ENCODE measurements at regions not wholly inside any gene's neighbourhood (a gene's known extent, or its start where the extent isn't known, plus 50 kb on each side); places are given as distances from the start of the nearest gene placed in this dataset.

GRCh38 chr6:43942011-43942442 lies 172.0 kb downstream of the VEGFA start:
- Mint-ChIP-seq H3K27me3 (no peaks in the 10 kb centered on the region), H3K27ac (no peak overlapping the region), H3K4me3 (no peak overlapping the region)

GRCh38 chr6:43941174-43941573 lies 171.2 kb downstream of the VEGFA start:
- H3K9me3 Mint-ChIP-seq = no peaks in the 10 kb centered on the region
- no peak overlapping the region for H3K4me3 Mint-ChIP-seq
- no peak overlapping the region for H3K27ac Mint-ChIP-seq
- no peaks in the 10 kb centered on the region for H3K27me3 Mint-ChIP-seq
- no peaks in the 10 kb centered on the region for H3K4me1 Mint-ChIP-seq
- no peaks in the 10 kb centered on the region for H3K36me3 Mint-ChIP-seq

More at GRCh38 chr6:43942011-43942442, 172.0 kb downstream of the VEGFA start:
- no peaks in the 10 kb centered on the region for H3K4me1 Mint-ChIP-seq
- H3K9me3 Mint-ChIP-seq = peaks cover 4% of the 10 kb centered on the region
- no peaks in the 10 kb centered on the region for H3K36me3 Mint-ChIP-seq

GRCh38 chr6:43940393-43941087 lies 170.5 kb downstream of the VEGFA start:
- Mint-ChIP-seq H3K4me3 (no peak overlapping the region), H3K27me3 (no peaks in the 10 kb centered on the region), H3K27ac (no peak overlapping the region), H3K9me3 (no peaks in the 10 kb centered on the region), H3K4me1 (no peaks in the 10 kb centered on the region), H3K36me3 (no peaks in the 10 kb centered on the region)

GRCh38 chr6:43940071-43940392 lies 170.0 kb downstream of the VEGFA start:
- Mint-ChIP-seq H3K4me1 (no peaks in the 10 kb centered on the region), H3K27me3 (no peaks in the 10 kb centered on the region), H3K36me3 (no peaks in the 10 kb centered on the region), H3K9me3 (no peaks in the 10 kb centered on the region), H3K4me3 (no peak overlapping the region), H3K27ac (no peak overlapping the region)

GRCh38 chr6:43939281-43940070 lies 169.5 kb downstream of the VEGFA start:
- Mint-ChIP-seq H3K27ac (no peak overlapping the region), H3K4me3 (no peak overlapping the region), H3K36me3 (no peaks in the 10 kb centered on the region), H3K27me3 (no peaks in the 10 kb centered on the region), H3K4me1 (no peaks in the 10 kb centered on the region), H3K9me3 (no peaks in the 10 kb centered on the region)

- no peaks in the 10 kb centered on the region for H3K36me3 Mint-ChIP-seq
- no peak overlapping the region for H3K4me3 Mint-ChIP-seq
- H3K9me3 Mint-ChIP-seq = no peaks in the 10 kb centered on the region
- no peaks in the 10 kb centered on the region for H3K4me1 Mint-ChIP-seq
- no peaks in the 10 kb centered on the region for H3K27me3 Mint-ChIP-seq
- H3K27ac Mint-ChIP-seq = no peak overlapping the region
Observed at GRCh38 chr6:43938178-43939105, 168.4 kb downstream of the VEGFA start.

GRCh38 chr6:43937236-43938177 lies 167.5 kb downstream of the VEGFA start:
- H3K9me3 Mint-ChIP-seq = no peaks in the 10 kb centered on the region
- no peaks in the 10 kb centered on the region for H3K36me3 Mint-ChIP-seq
- no peak overlapping the region for H3K27ac Mint-ChIP-seq

GRCh38 chr6:43936476-43936875 lies 166.5 kb downstream of the VEGFA start:
- Mint-ChIP-seq H3K27me3 (no peaks in the 10 kb centered on the region), H3K4me1 (no peaks in the 10 kb centered on the region), H3K27ac (no peak overlapping the region), H3K4me3 (no peak overlapping the region), H3K9me3 (no peaks in the 10 kb centered on the region), H3K36me3 (no peaks in the 10 kb centered on the region)

More at GRCh38 chr6:43937236-43938177, 167.5 kb downstream of the VEGFA start:
- Mint-ChIP-seq H3K27me3 (no peaks in the 10 kb centered on the region), H3K4me1 (no peaks in the 10 kb centered on the region), H3K4me3 (no peak overlapping the region)

- Mint-ChIP-seq H3K4me1 (no peaks in the 10 kb centered on the region), H3K27ac (no peak overlapping the region)
Observed at GRCh38 chr6:43935921-43936439, 166.0 kb downstream of the VEGFA start.

GRCh38 chr6:43934803-43935602 lies 165.0 kb downstream of the VEGFA start:
- no peaks in the 10 kb centered on the region for H3K27me3 Mint-ChIP-seq
- no peaks in the 10 kb centered on the region for H3K4me1 Mint-ChIP-seq
- H3K4me3 Mint-ChIP-seq = no peak overlapping the region
- no peaks in the 10 kb centered on the region for H3K9me3 Mint-ChIP-seq
- no peak overlapping the region for H3K27ac Mint-ChIP-seq
- H3K36me3 Mint-ChIP-seq = no peaks in the 10 kb centered on the region

More at GRCh38 chr6:43935921-43936439, 166.0 kb downstream of the VEGFA start:
- H3K9me3 Mint-ChIP-seq = no peaks in the 10 kb centered on the region
- no peaks in the 10 kb centered on the region for H3K27me3 Mint-ChIP-seq
- H3K4me3 Mint-ChIP-seq = no peak overlapping the region
- no peaks in the 10 kb centered on the region for H3K36me3 Mint-ChIP-seq

- Mint-ChIP-seq H3K4me1 (no peaks in the 10 kb centered on the region), H3K36me3 (no peaks in the 10 kb centered on the region), H3K27me3 (no peaks in the 10 kb centered on the region), H3K9me3 (no peaks in the 10 kb centered on the region), H3K27ac (no peak overlapping the region), H3K4me3 (no peak overlapping the region)
Observed at GRCh38 chr6:43934183-43934802, 164.3 kb downstream of the VEGFA start.

- Mint-ChIP-seq H3K36me3 (no peaks in the 10 kb centered on the region), H3K4me1 (no peaks in the 10 kb centered on the region), H3K27ac (no peak overlapping the region), H3K9me3 (no peaks in the 10 kb centered on the region), H3K27me3 (no peaks in the 10 kb centered on the region), H3K4me3 (no peak overlapping the region)
Observed at GRCh38 chr6:43933148-43933885, 163.3 kb downstream of the VEGFA start.

Data from activated naive CD4-positive, alpha-beta T cell treated with anti-CD3 and anti-CD28 coated beads, Interleukin-2, amount 50 U/mL, for 24 hours (primary cell).